Omental fat pad (tissue), 3 donors: ENCODE measurements at regions not wholly inside any gene's neighbourhood (a gene's known extent, or its start where the extent isn't known, plus 50 kb on each side); places are given as distances from the start of the nearest gene placed in this dataset.

Experiments
- ATAC-seq: fragments of 150-250 bp; one replicate; pipeline ENCODE4 v1.9.1; 2016; ENCODE audit warnings: mild to moderate bottlenecking, moderate library complexity; ENCODE audit not compliant: low FRiP score
- DNase-seq: peaks from one replicate; pipeline ENCODE4 v3.0.0-alpha.2; 2019; ENCODE audit warnings: low spot score
- TF ChIP-seq, protein P1 (sequence below), 3 donors: fragments of 450-650 bp; IDR thresholded peaks; one replicate each; pipeline ENCODE4 v1.5.1; 2016 to 2017; ENCODE audit warnings: antibody characterized with exemption in 3 of 3, mild to moderate bottlenecking in 3 of 3, moderate library complexity in 2 of 3

DNA sequence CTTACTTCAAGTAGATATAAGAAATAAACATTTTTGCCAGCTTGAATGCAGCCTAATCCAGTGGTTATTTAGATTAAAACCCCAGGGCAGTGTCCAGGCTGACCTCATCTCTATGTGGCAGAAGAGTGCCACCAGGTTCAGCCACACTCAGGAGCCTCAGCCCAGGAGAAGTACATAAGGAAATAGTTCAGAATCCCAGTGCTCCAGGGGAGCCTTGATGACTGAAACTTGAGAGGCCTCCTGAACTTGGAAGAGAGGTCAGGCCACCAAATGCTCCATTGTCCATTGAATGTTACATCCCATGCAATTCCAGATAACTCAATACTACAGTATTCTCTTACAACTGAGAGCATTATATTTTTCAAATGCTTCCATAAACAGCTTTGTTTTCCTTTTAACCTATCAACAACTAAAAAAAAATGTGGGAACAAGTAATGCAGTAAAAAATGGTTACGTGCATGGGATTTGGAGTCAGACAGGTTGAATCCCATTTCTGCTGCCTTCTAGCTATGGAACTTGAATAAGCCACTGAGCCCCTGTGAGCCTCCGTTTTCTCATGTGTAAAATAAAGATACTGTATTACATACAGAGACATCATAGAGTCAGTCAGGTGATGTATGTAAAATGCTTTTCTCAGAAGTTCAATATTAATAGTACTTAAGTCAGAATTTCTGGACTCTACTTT, 248.0 kb downstream of the PLPP3 start:
- TF ChIP-seq, protein P1, sequence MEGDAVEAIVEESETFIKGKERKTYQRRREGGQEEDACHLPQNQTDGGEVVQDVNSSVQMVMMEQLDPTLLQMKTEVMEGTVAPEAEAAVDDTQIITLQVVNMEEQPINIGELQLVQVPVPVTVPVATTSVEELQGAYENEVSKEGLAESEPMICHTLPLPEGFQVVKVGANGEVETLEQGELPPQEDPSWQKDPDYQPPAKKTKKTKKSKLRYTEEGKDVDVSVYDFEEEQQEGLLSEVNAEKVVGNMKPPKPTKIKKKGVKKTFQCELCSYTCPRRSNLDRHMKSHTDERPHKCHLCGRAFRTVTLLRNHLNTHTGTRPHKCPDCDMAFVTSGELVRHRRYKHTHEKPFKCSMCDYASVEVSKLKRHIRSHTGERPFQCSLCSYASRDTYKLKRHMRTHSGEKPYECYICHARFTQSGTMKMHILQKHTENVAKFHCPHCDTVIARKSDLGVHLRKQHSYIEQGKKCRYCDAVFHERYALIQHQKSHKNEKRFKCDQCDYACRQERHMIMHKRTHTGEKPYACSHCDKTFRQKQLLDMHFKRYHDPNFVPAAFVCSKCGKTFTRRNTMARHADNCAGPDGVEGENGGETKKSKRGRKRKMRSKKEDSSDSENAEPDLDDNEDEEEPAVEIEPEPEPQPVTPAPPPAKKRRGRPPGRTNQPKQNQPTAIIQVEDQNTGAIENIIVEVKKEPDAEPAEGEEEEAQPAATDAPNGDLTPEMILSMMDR (IDR thresholded peaks at IDR 0.05) = no peak
- DNase-seq (no peak), ATAC-seq (no peak)

DNA sequence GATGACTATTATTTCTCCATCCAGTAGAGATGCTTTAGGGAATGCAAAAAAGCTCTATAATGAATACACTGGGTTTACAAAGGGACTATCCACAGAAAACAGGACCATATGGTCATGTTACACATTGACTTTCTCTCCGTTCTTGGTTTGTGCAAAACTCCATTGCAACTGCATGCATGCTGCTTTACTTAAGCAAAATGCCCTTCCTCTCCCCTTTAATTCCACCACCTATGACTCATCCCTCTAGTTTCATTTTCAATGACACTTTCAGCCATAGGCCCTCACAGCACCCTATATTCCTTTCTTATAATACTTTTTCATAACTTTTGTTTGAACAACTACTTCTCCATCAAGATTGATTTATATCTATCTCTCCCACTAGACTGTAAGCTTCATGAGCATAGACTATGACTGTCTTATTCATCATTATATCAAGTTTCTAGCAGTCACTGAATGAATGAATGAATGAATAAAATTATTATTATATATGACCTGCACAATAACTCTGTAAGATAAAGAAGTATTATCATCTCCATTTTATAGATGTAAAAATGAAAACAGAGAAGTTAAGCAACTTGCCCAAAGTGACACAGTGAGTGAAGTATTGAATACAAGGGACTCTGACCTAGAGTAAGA, 248.9 kb downstream of the PLPP3 start:
- TF ChIP-seq, protein P1 (IDR thresholded peaks at IDR 0.05) = no peak
- DNase-seq = no peak
- no peak for ATAC-seq

DNA sequence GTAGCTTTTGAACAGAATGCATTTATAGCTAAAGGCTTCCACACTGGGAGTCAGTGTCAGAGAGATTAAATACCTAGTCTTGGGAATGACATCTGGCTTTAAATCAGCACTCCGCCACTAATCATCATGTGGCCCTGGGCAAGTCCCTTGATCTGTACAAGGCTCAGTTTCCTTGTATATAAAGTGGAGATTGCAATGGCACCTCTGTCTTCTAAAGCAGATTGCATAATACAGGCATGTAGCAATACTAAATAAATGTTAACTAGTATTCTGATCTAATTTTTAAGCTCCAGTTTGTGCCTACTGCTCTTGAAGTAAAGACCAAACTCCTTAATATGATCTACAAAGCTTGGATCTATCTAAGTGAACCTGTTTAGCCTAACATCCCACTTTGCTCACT, 249.4 kb downstream of the PLPP3 start:
- no peak for ATAC-seq
- no peak for DNase-seq
- TF ChIP-seq, protein P1 (IDR thresholded peaks at IDR 0.05) = no peak

DNA sequence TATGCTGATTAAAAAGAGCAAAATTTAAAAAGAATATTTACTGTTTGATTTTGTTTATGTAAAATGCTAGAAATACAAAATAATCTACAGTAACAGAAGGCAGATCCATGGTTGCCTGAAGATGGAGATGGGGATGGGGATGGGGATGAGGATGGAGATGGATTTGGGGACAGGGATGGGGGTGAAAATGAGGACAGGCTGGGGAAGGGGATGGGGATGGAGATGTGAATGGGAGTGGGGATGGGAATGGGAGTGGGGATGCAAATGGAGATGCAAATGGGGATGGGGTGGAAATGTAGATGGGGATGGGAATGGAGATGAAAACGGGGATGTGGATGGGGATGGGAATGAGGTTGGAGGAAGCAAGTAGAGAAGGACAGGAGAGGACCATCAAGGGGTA, 252.2 kb downstream of the PLPP3 start:
- TF ChIP-seq, protein P1 (IDR thresholded peaks at IDR 0.05) = no peak
- ATAC-seq = no peak
- no peak for DNase-seq

DNA sequence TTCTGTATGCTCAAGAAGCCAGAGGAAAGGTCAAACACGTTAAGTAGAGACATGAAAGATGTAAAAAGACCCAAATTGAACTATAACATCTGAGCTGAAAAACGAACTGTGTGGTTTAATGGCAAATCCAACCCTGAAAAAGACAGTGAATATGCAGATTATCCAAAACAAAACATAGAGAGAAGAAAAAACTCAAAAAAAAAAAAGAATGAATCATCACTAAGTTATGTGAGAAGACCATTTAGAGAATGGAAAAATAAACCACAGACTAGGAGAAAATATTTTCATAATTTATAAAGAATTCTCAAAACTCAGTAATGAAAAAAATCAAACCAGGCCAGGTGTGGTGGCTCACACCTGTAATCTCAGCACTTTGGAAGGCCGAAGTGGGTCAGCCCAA, 253.3 kb downstream of the PLPP3 start:
- no peak for ATAC-seq
- no peak for DNase-seq
- TF ChIP-seq, protein P1 (IDR thresholded peaks at IDR 0.05) = no peak

DNA sequence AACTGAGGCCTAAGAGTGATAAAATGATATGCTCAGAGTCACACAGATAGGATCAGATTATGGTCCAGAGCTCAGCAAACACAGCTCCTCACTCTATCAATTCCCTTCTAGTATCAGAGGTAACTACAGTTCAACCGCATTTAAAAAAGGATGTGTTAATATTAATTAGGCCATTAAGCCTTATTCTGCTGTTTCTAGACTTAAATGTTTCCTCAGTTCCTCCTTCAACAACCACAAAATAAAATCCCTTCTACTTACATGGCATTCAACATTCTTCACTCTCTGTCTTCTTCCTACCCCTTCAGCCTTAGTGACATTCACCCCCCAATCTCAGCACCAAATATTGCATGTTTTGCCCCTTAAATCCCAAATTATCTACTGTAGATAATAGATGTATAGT, 254.9 kb downstream of the PLPP3 start:
- TF ChIP-seq, protein P1 (IDR thresholded peaks at IDR 0.05) = no peak
- ATAC-seq = no peak
- no peak for DNase-seq

DNA sequence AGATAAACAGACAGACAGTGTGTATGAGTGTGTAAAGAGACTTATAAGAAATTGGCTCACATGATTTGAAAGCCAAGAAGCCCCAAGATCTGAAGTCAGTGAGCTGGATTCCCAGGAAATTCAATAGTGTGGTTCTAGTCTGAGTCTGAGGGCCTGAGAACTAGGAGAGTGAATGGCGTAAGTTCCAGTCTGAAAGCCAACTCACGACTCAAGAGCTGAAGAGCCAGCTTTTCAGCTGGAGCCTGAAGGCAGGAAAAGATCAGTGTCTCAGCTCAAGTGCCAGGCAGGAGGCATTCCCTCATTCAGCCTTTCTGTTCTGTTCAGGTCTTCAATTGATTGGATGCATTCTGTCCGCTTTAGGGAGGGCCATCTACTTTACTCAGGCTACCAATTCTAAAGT, 257.2 kb downstream of the PLPP3 start:
- TF ChIP-seq, protein P1 (IDR thresholded peaks at IDR 0.05) = no peak
- DNase-seq (no peak), ATAC-seq (no peak)
